ENCODE measurements at regions not wholly inside any gene's neighbourhood (a gene's known extent, or its start where the extent isn't known, plus 50 kb on each side); places are given as distances from the start of the nearest gene placed in this dataset.

DNA sequence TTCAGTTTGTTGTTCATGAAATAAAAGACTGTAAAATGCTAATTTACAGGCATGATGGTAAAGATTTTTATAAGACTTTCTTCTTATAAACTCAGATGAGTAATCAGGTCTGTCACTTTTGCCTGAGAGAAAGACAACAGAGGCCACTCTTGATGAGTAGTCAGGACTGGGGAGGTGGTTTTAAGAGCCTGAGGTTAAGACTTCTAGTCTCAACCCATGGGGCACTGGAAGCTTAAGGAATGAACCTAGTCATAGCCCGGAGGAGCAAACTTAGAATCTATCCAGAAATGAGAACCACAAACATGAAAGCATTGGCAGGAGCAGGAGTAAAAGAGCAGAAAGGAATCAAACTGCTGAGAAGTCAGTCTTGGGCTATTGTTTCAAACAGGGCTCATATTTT is 846.3 kb upstream of the ARPP21 start:
- no peak for DNase-seq (ENCODE audit: low spot score)

DNA sequence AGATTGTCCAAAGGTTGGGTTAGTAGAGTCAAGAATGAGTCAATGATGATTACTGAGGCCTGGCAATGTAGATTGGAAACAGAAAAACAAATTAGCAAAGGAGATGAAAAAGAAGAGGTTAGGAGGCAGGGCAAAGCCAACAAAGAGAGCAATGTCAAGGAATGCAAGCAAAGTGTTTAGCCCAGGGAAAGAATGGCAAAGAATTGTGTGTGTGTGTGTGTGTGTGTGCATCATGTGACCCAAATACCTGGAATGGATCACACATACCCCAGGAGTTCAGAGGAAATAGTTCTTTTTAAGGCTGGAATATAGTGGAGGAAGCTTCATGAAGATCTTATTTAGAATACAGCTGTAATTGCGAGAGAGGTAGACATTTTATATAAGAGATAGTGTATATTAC is 831.7 kb upstream of the ARPP21 start:
- DNase-seq (ENCODE audit: low spot score) = peak; percentile 39

DNA sequence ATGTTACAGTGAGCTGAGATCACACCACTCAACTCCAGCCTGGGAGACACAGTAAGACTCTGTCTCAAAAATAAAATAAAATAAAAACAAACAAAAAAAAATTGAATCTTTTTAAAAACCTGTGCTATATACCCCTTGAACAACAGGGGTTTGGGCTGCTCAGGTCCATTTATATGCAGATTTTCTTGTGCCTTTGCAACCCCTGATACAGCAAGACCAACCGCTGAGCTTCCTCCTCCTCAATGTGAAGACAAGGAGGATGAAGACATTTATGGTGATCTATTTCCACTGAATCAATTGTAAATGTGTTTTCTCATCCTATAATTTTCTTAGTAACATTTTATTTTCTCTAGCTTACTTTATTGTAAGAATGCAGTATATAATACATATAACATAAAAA is 831.0 kb upstream of the ARPP21 start:
- DNase-seq (ENCODE audit: low spot score) = no peak

DNA sequence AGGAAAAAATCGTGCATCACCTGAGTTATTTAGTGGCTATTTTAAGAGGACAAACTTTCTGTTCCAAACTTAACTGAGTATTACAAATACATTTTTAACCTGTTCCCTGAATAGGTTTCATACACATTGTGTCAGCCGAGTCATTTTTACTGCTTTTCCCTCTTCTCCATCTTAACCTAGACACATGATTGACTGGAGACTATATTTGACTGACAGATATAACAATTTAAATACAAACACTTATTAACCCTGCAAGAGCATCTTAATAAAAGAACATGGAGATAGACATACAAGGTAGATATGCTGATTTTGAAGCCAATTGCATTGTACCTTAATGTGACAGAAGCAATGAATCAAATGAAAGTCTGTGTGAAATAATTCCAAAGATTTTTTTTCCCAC is 810.5 kb upstream of the ARPP21 start:
- no peak for DNase-seq (ENCODE audit: low spot score)

DNA sequence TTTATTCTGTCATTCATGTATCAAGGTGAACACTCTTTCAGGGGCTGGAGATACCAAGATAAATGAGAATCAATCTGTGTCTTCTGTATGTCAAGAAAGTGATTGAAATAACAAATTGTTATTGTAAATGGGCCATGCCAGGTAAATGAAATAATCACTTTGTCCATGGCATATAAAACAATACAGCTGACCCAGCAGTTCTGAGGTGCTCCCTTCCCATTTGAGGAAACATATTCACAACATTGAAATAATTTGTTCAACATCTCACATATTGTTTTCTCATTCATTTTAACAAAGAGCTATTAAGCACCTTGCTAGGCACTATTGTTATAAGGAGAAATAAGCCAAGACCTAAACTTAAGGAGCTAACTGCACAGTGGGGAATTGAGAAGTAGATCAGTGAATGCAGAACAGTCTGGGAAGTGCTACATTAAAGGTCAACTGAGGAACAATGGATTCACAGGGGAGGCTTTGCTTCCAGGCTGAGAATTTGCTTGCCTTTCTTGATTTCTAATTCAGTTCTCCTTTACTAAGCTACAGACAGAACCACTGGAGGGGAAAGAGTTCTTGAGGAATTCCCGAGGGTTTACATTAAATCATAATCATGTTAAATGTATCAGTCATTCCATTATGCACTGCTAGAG is 806.3 kb upstream of the ARPP21 start:
- DNase-seq (ENCODE audit: low spot score) = no peak

DNA sequence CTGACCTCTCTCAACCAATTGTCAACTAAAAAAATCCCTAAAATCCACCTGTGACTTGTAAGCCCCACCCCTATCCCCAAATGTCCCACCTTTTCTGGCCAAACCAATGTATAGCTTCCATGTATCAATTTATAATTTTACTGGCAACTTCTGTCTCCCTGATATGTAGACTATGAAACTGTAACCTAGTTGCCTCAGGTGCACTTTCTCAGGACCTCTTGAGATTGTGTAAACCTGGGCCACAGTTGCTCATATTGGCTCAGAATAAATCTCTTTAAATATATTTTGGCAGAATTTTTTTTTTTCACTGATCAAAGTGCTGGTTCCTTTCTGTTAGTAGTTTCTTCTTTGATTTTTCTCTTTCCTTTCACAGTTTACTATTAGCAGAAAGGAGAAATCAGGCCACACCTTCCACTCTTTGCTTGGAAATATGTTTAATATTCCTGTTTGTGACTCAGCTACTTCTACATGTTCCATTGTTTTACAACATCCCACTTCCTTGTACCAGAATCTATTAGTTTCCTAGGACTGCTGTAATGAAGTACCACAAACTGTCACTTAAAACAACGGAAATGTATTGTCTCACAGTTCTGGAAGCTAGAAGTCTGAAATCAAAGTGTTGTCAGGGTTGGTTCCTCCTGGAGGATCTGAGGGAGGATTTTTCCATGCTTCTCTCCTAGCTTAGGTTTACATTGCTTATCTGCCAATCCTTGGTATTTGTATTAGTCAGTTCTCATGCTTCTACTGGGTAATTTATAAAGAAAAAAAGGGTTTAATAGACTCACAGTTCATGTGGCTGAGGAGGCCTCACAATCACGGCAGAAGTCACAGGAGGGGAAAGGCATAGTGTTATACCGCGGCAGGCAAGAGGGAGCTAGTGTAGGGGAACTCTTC is 801.2 kb upstream of the ARPP21 start:
- no peak for DNase-seq (ENCODE audit: low spot score)

DNA sequence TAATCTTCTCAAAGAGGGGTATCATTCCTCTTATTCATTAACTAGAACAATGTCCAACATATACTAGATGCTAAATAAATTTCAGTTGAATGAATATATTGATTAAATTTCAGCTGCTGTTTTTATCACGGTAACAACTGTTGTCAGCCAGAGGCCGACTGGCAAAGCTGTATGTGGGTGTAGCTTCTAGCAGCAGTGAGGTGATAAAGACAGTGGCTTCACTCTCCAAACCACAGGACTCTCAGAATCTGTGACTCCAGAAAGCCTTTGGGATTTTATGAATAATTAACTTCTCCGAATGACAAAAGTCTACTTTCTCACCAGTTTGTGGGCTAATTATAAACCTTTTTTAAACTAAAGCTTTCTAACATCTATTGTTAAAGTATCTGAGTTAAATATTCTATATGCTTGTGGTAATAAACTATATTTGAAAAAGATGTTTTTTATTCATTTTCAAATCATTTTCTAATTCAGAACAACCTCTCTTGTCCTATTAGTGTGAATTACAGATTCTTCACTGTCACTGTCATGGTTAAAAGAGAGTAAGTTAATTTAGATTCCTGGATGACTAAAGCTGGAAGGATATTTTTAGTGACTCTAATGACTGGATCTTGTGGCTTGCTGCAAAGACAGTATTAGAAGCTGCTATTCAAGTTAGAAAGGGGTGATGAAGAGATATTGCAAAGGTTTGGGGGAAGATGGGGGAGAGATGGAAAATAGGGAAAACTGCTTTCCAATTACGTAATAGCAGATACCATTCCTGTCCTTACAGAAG is 796.4 kb upstream of the ARPP21 start:
- no peak for DNase-seq (ENCODE audit: low spot score)

DNA sequence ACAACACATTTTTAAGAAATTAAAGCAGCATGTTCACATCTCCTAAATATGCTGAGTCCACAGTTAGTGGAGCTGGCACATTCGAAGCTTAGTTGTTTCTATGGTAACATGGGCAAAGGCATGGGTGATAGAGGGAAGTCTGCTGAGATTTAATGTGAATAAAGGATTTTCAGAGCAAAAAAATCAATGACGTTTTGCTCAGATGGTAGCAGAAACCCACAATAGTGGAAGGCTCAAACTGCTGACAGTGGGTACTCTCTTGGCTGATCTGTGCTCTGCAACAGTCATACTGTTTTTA is 795.1 kb upstream of the ARPP21 start:
- DNase-seq (ENCODE audit: low spot score) = no peak

DNA sequence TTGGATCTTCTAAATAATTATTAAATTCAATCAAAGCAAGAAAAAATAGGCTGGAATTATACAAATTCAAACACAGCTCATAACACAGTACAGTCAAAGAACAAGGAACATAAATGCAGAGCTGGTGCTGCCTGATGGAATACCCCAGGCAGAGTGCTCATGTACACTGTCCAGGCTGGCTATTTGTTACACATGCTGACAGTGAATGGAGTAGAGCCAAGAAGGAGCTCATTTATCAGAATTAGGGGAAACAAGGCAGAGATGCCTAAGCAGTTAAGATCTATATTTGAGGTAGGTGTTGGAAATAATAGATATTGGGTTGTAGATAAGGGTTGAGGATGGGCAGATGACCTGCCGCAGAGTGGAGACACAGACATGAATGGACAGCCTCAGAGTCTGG is 788.2 kb upstream of the ARPP21 start:
- no peak for DNase-seq (ENCODE audit: low spot score)

DNA sequence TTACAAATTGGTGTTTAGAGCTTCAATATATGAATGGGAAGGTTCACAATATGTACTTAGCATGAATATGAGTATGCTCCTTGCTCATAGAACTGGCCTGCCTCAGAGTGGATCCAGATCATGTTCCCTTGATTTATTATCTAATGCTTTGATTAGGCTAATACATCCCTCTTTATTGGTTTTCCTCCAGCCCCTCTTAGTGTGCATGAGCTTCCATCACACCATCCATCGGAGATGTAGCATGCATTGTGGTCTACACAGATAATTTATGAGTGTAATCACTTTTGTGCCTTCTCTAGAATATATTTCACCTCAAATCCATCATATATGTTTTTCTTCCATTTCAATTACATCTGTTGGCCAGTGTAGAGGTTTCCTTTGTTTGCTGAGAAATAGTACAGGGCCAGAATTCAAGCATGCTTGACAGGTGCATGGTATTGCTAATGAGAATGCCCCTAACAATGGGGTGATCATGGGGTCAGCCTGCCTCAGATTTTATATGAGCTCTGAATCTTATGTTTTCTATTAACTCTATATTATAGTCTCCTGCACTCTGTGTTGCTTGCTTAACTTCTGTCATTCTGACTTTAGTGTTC is 786.4 kb upstream of the ARPP21 start:
- DNase-seq (ENCODE audit: low spot score) = no peak

DNA sequence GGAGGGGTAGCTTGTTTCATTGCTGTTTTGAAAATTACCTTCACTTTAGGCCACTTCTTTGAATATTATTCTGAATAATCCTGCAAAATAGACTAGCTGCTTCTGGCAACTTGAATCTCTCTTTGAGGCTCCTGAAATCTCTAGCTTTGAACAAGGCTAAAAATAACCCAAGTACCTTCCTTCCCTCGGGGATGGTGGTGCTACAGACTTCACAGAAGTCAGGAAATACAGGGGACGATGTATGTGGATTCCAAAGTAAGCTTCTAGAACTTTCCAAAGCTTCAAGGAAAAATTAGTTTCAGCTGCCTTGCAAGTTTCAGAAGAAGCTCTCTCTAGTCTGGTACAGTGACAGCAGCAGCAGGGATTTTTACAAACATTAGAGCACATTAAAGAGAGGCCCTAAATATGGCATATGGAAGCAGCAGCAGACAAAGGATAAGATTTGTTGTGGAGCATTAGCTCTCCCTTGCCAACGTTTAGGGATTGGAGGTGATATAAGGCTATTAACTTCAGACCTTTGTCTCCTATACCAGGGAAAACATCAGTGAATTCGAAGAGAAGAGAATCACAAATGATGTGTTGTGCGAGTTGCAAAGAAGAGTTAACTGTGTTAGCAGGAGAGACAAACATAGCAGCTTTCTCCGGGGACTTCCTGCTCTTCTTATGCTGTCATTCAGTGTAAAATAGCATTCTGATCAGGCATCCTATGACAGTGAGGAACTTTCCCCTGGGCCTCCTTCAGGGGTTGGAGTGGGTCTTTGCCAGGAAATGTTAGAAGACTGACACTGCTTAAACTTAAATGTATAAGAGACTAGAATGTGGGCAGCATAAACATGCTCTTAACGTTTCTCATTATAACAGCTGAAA is 783.0 kb upstream of the ARPP21 start:
- DNase-seq (ENCODE audit: low spot score) = no peak

DNA sequence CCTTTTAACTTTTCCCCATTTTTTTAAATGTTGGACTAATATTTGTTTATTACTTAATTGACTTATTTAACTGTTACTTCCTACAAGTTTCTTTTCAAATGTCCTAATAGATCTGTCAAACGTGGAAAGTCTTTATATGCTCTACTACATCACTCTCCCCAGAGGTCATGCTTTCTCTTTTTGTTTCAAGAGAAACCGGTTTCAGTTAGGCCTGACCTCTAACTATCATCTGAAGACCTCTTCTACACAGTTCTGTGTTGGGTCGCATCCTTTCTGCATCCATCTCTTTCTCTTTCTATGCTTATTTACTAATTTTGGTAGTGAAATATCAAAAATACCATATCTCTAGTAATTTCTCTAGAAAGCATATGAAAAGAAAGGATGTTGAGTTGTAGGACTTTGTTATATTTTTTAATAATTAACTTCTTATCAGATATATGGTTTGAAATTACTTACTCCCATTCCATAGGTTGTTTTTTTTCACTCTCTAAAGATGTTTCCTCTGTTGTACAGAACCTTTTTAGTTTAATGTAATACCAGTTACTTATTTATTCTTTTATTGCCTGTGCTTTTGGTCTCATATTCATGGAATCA is 781.2 kb upstream of the ARPP21 start:
- DNase-seq (ENCODE audit: low spot score) = no peak

DNA sequence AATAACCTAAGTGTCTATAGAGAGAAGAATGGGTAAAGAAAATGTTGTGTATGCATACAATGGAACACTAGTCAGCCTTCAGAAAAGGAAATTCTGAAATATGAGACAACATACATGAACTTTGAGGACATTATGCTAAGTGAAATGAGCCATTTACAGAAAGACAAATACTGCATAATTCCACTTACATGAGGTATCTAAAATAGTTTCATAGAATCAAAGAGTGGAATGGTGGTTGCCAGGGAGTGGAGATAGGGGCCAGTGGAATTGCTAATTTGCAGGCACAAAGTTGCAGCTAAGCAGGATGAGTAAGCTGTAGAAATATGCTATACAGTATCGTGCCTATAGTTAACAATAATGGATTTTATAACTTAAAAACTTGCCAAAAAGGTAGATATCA is 779.6 kb upstream of the ARPP21 start:
- no peak for DNase-seq (ENCODE audit: low spot score)

DNA sequence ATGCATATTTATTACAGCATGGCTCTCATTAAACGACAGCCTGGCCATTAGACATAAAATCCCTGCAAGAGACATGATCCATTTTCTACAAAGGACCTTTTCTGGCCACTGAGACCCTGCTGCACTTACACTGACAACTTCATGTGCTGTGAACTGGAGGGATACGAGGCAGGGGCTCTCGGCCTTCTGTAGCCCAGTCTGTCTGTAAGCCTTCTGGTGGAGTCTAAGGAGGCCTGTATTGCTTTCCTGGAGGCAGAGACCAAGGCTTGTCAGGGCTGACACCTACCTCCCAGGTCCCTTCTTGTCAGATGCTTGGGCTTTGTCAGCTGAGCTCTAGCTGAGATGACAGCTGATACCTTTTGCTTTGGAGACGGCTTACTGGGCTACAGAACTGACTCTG is 776.9 kb upstream of the ARPP21 start:
- DNase-seq (ENCODE audit: low spot score) = no peak

DNA sequence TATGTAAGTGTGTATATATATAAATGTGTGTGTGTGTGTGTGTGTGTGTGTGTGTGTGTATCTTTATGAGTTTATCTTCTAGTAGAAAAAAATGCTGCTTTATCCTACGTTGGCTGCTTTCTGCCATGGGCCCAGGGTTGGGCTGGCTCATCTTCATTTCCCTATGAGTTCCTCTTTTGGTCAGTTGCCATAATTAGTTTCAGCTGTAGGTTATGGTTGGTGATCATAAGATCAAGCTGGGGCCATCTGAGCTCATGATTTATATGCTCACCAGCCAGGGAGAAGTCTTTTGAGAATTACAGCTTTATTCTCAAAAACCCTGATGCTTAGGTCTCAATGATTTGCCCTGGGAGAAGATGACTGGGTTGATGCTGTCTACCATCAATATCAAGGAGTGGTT is 775.8 kb upstream of the ARPP21 start:
- DNase-seq (ENCODE audit: low spot score) = no peak

DNA sequence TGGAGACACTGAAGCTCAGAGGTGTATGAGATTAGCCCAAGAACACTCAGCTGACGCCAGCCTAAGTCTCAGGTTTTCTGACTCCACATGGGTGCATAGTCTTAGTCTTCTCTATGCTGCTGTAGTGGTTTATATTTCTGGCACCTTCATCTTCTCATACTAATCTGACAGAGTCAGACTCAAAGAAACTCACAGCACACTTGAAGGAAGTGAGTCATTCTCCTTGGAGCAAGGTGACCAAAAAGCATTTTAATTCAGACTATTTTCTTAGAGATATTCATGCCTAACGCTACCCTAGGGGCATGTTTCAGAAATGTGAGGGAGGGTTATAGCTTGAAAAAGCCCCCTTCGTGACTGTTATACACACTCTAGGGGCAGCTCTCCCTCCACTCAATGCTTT is 775.3 kb upstream of the ARPP21 start:
- DNase-seq (ENCODE audit: low spot score) = no peak

DNA sequence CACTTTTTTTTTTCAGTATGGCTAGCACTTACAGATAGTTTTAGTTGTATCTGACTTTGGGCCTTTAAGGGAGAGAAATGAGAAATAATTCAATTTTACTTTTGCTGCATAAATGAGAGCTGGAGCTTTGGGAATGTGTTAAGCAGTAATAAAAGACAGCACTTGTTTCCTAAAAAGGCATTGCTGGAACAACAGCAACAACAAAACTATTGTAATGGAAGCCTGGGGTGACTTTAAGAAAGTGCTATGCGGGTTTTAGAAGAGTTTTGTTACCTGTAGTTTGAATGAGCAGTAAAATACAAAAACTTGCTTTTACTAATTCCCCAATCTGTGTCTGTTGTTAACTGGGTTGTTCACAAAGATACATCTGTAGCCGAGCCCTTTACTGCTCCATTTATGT is 774.0 kb upstream of the ARPP21 start:
- DNase-seq (ENCODE audit: low spot score) = peak; percentile 12

DNA sequence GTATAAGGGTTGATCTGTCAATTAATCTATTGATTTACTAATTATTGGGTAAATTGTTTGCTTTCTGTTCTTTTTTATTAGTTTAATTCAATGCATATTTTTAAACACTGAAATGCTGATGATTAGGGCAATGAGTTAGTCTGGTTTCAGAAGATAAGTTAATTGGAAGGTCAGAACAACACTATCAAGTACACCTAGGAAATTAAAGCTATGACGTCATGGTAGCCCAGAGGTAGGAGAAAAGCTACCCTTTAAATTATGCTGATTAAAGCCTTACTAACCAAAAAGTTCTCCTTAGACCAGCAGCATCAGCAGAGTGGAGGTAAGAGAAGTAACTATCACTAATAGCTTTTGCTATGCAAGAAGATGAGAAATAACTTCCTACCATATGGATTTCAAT is 770.4 kb upstream of the ARPP21 start:
- no peak for DNase-seq (ENCODE audit: low spot score)

DNA sequence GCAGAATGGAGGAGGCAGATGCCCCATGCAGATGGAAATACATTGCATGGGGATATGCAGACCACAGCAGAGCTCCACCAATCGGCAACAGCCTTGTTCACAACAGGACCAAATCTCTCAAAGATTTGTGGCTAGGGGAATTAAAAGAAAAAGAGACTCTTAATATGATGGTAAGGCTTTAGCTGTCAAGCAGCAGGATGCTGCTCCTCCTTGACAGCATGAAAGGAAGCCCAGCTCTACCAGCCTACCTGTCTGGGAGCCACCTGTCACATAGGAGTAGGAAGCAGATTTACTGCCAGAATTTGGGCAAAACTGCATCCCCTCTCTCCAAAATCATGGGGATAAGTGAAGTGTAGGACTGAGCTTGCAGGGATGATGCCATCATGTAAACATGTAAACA is 769.6 kb upstream of the ARPP21 start:
- no peak for DNase-seq (ENCODE audit: low spot score)

DNA sequence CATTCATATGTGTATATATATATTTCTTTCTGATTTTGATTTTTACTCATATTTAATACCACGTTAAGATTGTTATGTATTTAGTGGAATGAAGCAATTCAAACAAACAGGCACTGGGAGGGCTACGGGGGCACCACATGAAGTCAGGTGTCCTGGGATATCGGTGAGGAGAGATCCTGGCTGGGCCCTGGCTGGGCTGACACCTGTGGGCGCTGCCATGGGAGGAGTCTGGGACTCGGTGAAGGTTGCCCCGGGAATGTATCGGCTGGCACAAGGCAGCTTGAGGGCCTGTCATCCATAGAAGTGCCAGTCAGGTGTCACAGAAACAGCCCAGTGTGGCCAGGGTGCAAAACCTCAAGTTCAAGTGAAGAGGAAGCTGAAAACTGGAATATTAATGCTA is 766.9 kb upstream of the ARPP21 start:
- DNase-seq (ENCODE audit: low spot score) = no peak

DNA sequence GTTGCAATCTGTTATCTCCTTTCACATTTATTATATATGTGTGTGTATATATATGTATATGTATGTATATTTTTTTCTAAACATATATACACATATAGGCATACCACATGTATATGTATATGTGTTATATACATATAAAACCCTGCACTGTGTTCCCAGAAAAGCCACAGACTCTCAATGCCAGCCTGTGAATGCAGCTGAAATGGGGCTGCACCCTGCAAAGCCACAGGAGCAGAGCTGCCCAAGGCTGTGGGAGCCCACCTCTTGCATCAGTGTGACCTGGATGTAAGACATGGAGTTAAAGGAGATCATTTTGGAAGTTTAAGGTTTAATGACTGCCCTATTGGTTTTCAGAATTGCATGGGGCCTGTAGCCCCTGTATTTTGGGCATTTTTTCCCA is 762.3 kb upstream of the ARPP21 start:
- no peak for DNase-seq (ENCODE audit: low spot score)
